Stimulated activated memory B cell treated with anti-CD40 and anti-IgM and Interleukin-4, amounts not matched to agents 10 μg/mL and 1 μg/mL and 100 μg/mL, for 72 hours (primary cell): ENCODE measurements at regions not wholly inside any gene's neighbourhood (a gene's known extent, or its start where the extent isn't known, plus 50 kb on each side); places are given as distances from the start of the nearest gene placed in this dataset.

ENCODE experiments used
- ATAC-seq: fragments of 150-1000 bp; cut with Tn5 transposase; 2 replicates; pipeline ENCODE4 v1.10.0; 2021
- H3K27ac Mint-ChIP-seq: one replicate; pipeline ENCODE4 v1.8.0; 2022; ENCODE audit warnings: mild to moderate bottlenecking, mixed read lengths
- H3K27me3 Mint-ChIP-seq: one replicate; pipeline ENCODE4 v1.8.0; 2022; ENCODE audit warnings: mixed read lengths
- H3K36me3 Mint-ChIP-seq: one replicate; pipeline ENCODE4 v1.8.0; 2022; ENCODE audit warnings: mixed read lengths
- H3K4me1 Mint-ChIP-seq: one replicate; pipeline ENCODE4 v1.8.0; 2022; ENCODE audit warnings: mixed read lengths
- H3K4me3 Mint-ChIP-seq: one replicate; pipeline ENCODE4 v1.8.0; 2022; ENCODE audit warnings: mild to moderate bottlenecking, moderate library complexity, mixed read lengths
- H3K9me3 Mint-ChIP-seq: one replicate; pipeline ENCODE4 v1.8.0; 2022; ENCODE audit warnings: mixed read lengths

DNA sequence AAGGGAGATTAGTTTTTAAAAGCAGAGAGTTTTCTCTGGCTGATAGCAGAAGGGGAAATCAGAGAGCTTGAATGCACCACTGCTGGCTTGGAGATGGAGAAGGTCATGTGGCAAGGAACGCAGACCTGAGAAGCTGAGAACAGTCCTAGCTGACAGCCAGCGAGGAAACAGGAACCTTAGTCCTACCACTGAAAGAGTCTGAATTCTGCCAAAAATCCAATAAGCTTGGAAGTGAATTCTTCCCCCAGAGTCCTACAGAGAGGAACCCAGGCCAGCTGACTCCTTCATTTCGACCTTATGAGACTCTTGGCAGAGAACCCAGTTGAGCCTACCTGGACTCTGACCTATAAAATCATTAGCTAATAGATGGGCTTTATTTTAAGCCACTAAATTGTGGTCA is 371.9 kb upstream of the TNP1 start:
- Mint-ChIP-seq H3K27me3 (peaks cover 29% of the 10 kb centered on the region), H3K27ac (no peak overlapping the region), H3K4me1 (no peaks in the 10 kb centered on the region), H3K36me3 (no peaks in the 10 kb centered on the region), H3K9me3 (peaks cover 6% of the 10 kb centered on the region), H3K4me3 (no peak overlapping the region)
- no peak for ATAC-seq

DNA sequence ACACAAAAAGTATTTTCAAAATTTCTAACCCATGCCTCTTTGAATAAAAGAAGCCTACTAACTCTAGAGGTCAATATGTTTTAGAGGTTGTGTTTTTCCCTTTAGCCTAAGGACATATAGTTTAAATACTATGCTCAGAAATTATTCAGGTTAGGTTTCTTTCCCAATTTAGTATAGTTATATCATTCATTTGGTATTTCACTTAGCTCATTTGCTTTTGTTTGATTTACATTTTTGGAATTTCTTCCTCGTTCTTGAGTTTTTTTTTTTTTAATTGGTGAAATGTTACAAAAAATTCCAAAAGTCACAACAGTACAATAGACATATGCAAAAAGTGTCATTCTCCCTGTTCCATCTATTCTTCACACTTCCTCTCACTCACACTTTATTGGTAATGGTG is 371.3 kb upstream of the TNP1 start:
- H3K36me3 Mint-ChIP-seq = no peaks in the 10 kb centered on the region
- no peak for ATAC-seq
- peaks cover 24% of the 10 kb centered on the region for H3K27me3 Mint-ChIP-seq
- peaks cover under 1% of the 10 kb centered on the region for H3K9me3 Mint-ChIP-seq
- H3K4me3 Mint-ChIP-seq = no peak overlapping the region
- no peak overlapping the region for H3K27ac Mint-ChIP-seq
- no peaks in the 10 kb centered on the region for H3K4me1 Mint-ChIP-seq

DNA sequence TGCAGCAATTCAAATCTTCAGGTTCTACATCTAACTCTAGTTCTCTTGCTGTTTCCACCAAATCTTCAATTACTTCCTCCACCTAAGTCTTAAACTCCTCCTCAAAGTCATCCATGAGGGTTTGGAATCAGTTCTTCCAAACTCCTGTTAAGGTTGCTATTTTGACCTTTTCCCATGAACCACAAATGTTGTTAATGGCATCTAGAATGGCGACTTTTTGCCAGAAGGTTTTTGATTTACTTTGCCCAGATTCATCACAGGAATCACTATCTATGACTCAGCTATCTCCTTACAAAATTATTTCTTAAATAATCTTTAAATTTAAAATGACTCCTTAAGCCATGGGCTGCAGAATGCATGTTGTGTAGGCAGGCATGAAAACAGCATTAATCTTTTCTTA is 368.9 kb upstream of the TNP1 start:
- Mint-ChIP-seq H3K9me3 (peaks cover under 1% of the 10 kb centered on the region), H3K27me3 (peaks cover 28% of the 10 kb centered on the region), H3K4me3 (no peak overlapping the region), H3K27ac (no peak overlapping the region), H3K36me3 (no peaks in the 10 kb centered on the region), H3K4me1 (peaks cover 1% of the 10 kb centered on the region)
- no peak for ATAC-seq

DNA sequence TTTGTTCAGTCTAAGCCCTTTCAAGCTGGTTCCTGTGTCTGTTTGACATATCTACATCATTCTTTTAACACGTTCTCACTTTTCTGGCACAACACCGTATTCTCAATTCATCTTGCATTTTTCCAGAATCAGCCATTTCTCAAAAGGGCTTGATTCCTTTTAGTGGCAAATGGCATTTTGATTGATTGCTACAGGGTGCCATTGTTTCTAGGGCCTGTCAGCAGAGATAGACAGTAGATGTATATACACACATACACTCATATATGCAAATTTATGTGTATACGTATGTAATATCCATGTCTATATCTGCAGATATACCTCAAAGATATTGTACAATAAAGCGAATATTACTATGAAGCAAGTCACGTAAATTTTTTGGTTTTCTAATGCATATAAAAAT is 367.9 kb upstream of the TNP1 start:
- no peak overlapping the region for H3K27ac Mint-ChIP-seq
- no peak for ATAC-seq
- peaks cover 28% of the 10 kb centered on the region for H3K27me3 Mint-ChIP-seq
- H3K9me3 Mint-ChIP-seq = peaks cover 2% of the 10 kb centered on the region
- H3K36me3 Mint-ChIP-seq = no peaks in the 10 kb centered on the region
- H3K4me3 Mint-ChIP-seq = no peak overlapping the region
- peaks cover 8% of the 10 kb centered on the region for H3K4me1 Mint-ChIP-seq

DNA sequence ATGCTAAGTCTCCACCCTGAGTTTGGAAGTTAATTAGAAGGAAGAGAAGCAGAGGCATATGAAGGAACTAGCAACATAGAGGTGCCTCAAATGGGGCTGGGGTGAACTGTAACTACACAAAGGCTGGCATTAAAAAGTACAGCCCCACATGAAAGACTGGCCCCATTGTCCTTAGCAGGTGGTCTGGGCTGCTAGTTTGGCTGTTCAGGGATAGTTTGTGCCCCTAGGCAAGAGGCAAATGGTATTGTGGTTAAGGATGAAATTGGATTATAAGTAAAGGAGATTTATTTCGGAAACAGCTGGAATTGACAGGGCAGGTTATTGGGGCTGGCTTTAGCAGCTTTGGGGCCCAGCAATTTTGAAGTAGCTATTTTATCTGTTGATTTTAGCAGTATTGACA is 365.7 kb upstream of the TNP1 start:
- Mint-ChIP-seq H3K4me1 (peaks cover 15% of the 10 kb centered on the region), H3K4me3 (no peak overlapping the region), H3K36me3 (no peaks in the 10 kb centered on the region), H3K27ac (no peak overlapping the region), H3K9me3 (peaks cover 8% of the 10 kb centered on the region), H3K27me3 (peaks cover 18% of the 10 kb centered on the region)
- ATAC-seq = no peak

DNA sequence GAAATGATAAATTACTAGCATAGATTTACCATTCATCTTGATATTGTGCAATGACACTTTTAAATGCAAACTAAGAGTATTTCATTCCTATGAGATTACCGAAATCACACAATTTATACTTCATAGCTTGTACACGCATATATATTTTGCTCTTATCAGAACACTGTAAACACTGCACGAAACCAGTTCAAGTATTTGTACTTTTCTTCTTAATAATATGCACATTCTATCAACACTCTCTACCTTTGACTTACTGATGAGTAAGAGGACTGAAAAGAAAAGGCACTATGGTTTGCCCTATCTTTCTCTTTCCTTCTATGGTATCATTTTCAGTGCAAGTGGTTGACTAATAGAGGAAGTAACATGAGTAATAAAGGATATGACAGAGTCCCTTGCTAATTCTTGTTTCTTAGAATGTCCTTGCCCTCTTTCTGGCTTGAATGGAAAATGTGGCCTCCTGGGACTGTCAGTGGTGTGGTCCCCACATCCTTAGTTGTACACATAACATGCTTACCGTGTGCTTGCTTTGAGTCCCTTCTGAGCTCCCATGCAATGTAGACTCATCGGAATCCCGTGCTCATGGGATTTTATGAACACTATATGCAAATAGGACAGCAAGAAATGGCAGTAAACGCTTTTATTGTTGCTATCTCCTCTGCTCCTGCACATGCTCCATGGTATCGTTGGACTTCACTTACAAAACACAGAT is 363.5 kb upstream of the TNP1 start:
- Mint-ChIP-seq H3K4me1 (peaks cover 15% of the 10 kb centered on the region), H3K27me3 (peaks cover 24% of the 10 kb centered on the region), H3K36me3 (no peaks in the 10 kb centered on the region), H3K9me3 (peaks cover 11% of the 10 kb centered on the region), H3K4me3 (no peak overlapping the region), H3K27ac (peak overlapping the region; percentile 17)
- ATAC-seq = peak; percentile 91

DNA sequence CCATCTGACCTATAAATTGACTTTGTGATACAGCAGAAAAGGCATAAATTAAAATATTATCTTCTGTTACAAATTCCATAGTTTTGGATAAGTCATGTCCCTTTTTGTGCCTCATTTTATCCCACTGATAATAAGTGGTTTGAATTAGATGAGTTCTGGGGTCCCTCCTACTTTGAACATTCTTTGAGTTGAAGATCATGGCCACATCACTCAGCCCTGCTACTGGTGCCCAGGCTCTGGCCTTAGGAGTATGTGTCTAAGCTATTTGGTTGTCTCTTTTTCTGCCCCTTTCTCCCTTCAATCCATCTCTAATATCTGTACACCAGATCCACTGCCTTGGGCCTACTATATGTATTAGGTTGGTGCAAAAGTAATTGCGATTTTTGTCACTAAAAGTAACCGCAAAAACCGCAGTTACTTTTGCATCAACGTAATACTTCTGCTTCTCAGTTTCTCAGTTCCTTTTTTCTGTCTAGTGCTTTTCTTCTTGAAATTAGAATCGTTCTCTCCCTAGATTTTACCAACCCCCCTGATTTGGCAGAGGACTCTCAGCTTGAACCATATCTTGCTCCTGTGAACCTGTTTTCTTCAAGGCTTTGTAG is 362.5 kb upstream of the TNP1 start:
- no peaks in the 10 kb centered on the region for H3K36me3 Mint-ChIP-seq
- H3K4me3 Mint-ChIP-seq = peak overlapping the region; percentile 4
- H3K9me3 Mint-ChIP-seq = peaks cover 11% of the 10 kb centered on the region
- peaks cover 15% of the 10 kb centered on the region for H3K4me1 Mint-ChIP-seq
- peaks cover 34% of the 10 kb centered on the region for H3K27me3 Mint-ChIP-seq
- H3K27ac Mint-ChIP-seq = peak overlapping the region; percentile 17
- peak; percentile 68 for ATAC-seq

DNA sequence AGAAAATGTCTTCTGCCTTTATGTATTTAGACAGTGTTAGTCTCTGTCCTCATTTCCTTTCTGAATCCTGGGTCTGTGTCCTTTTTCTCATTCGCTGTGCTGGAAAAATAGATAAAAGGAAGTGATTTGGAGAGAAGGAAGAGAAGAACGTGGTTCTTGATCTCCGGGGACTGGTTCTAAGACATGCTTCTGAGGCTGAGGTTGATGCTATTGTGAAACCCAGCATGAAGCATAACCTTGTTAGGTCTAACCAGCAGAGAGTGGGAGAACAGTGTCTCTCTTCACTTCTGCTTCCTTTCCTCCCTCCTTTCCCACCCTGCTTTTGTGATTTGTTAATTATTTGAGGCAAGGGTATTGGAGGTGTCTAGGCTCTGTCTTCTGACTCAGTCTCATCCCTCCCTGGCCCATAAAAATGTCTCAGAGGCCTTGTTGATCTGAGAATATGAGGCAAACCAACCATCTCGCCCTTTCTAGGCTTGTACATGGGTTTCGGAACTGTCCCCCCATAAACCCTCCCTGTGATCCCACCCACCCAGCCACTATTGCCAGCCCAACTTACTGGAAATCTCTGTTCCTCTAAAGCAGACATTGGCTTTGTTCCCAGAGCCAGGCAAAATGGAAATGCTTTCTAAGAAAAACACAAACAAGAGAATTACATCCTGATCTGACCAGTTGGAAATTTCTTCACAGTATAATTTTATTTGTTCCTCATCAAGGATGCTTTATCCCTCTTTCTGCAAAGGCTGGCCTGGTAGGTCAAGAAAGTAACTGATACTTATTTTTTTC is 360.6 kb upstream of the TNP1 start:
- Mint-ChIP-seq H3K4me3 (no peak overlapping the region), H3K27ac (no peak overlapping the region)

DNA sequence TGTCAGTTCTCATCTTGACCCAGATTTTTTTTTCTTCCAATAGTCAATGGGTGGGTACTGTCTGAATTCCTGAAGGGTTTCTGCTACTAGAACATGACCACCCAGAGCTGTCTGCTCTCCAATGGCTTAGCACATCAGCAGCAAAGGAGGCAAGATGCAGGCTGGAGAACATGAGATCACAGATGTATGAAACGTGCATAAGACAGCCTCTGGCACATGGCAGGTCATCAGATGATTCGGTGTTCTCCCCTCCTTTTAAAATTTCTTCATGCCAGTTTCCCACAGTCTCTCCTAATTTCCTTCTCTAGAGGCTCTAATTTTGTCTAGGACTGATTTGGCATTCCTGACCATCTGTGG is 359.3 kb upstream of the TNP1 start:
- H3K36me3 Mint-ChIP-seq = no peaks in the 10 kb centered on the region
- peaks cover 13% of the 10 kb centered on the region for H3K9me3 Mint-ChIP-seq
- no peak overlapping the region for H3K27ac Mint-ChIP-seq
- H3K4me3 Mint-ChIP-seq = no peak overlapping the region
- peaks cover 15% of the 10 kb centered on the region for H3K4me1 Mint-ChIP-seq
- peaks cover 36% of the 10 kb centered on the region for H3K27me3 Mint-ChIP-seq
- ATAC-seq = no peak

More for the DNA sequence above, 360.6 kb upstream of the TNP1 start:
- peaks cover 15% of the 10 kb centered on the region for H3K4me1 Mint-ChIP-seq
- H3K36me3 Mint-ChIP-seq = no peaks in the 10 kb centered on the region
- ATAC-seq = no peak
- H3K9me3 Mint-ChIP-seq = peaks cover 11% of the 10 kb centered on the region
- peaks cover 39% of the 10 kb centered on the region for H3K27me3 Mint-ChIP-seq

DNA sequence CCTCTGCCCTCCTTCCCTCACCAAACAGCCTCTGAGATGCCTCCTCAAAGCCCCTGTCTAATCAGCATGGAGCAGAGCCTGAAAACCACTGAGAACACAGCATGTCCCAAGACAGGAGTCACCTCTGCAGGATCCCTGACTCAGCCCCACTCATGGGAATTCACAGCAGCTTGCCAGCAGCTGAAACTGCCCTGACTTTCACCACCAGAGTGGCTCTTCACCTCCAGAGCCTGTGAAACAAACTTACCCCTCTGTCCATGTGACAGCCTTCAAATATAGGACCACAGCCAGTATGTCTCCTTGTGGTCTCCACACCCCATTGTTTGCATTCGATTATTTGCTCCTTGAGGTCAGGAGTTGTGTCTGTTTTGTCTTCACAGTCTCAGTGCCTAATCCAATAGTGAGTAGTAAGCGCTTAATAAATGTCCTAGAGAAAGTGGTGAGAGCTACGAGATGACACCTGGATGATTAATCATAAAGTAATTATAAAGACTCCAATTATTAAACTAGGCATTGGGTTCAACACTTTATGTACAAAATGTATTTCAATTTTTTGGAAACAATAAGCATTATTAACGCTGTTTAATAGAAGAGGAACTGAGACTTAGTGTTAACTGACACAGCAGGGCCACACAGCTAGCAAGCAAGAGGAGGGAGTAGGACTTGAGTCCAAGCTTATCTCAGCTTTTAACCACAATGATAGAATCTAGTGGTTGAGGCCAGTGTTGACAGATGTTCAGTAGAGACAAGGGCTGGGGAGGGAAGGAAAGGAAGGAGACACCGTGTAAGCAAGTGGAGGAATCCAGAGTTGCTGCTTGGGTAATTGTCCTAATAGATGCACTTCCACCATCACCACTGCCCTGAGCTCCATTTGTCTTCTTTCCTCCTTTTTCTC is 358.7 kb upstream of the TNP1 start:
- Mint-ChIP-seq H3K36me3 (no peaks in the 10 kb centered on the region), H3K9me3 (peaks cover 11% of the 10 kb centered on the region), H3K4me3 (no peak overlapping the region), H3K27me3 (peaks cover 36% of the 10 kb centered on the region), H3K27ac (no peak overlapping the region), H3K4me1 (peaks cover 12% of the 10 kb centered on the region)
- peak; percentile 48 for ATAC-seq

DNA sequence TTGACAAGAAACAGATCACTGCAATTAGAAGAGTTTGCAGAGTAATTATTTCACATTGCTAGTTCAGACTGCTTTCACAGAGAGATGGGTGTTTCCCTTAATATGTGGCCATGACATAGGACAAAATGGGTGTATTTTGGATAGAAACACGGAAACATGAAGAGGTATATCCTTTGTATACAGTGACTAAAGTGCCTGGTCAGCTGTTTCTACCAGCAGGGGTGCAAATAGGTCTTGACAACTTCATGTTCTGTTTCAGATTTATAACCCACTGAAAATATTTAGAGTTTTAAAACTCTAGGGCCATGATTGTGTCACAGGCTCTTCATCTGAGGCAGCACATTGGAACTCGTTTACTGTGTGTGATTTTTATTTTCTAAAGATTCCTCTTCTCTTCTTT is 357.1 kb upstream of the TNP1 start:
- Mint-ChIP-seq H3K27me3 (peaks cover 36% of the 10 kb centered on the region), H3K9me3 (peaks cover 5% of the 10 kb centered on the region), H3K36me3 (no peaks in the 10 kb centered on the region), H3K4me1 (no peaks in the 10 kb centered on the region), H3K27ac (no peak overlapping the region), H3K4me3 (no peak overlapping the region)
- no peak for ATAC-seq

DNA sequence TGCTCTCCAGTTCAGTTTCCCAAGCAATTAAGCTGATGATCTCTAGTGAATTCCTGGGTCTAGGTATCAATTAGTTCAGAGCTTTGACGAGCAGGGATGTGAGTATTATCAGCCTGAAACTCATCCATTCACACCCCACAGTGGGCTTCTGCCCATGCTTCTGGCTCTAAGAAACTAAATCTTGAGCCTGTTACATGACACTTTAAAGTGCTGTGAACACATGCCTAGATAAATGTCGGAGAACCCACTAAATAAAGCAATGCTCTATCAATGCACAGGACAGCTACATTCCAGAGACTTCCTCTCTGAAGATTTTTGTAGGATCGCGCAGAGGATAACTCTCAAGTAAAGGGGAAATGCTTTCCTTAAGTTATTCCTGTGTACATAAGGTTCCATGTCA is 356.5 kb upstream of the TNP1 start:
- H3K27ac Mint-ChIP-seq = no peak overlapping the region
- H3K4me1 Mint-ChIP-seq = no peaks in the 10 kb centered on the region
- peaks cover 5% of the 10 kb centered on the region for H3K9me3 Mint-ChIP-seq
- H3K27me3 Mint-ChIP-seq = peaks cover 36% of the 10 kb centered on the region
- no peaks in the 10 kb centered on the region for H3K36me3 Mint-ChIP-seq
- H3K4me3 Mint-ChIP-seq = no peak overlapping the region
- no peak for ATAC-seq

DNA sequence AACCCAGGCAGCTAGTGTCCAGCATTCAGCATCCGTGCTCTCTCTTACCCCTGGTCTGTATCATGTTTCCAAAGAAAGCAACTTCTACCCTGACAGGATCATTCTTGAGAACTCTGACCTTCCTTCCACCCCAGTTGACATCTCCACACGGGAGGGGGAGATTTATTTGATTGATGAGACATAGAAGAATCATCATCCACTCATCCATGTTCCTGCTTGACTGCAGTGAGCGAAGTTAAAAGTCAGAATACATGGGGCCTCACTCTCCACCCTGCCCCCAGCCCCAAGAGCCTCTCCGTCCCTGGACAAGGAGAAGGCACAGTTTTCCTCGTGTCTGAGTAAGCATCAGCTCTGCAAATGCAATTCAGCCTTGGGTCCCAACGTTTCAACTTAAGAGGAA is 356.0 kb upstream of the TNP1 start:
- Mint-ChIP-seq H3K27me3 (peaks cover 36% of the 10 kb centered on the region), H3K36me3 (no peaks in the 10 kb centered on the region), H3K4me3 (no peak overlapping the region), H3K9me3 (peaks cover 5% of the 10 kb centered on the region), H3K27ac (no peak overlapping the region), H3K4me1 (no peaks in the 10 kb centered on the region)
- no peak for ATAC-seq

DNA sequence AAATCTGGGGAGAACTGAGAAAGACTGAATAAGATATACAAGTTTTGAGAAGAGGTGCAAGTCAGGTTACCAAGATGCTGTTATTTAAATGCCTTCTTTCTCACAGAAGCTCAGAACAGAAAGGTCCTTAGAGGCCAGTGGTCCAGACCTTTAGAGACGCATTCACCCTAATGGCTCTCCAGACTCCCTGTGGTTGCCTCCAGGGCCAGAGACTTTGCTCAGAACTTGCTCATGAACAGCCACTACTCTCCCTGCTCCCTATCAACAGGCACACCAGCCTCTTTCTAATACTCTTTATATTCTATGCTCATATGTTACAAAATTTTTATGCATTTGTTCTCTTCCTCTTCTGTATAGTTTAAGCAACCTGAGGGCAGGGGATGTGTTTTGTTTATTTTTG is 349.0 kb upstream of the TNP1 start:
- H3K9me3 Mint-ChIP-seq = peaks cover 6% of the 10 kb centered on the region
- no peaks in the 10 kb centered on the region for H3K36me3 Mint-ChIP-seq
- no peak overlapping the region for H3K4me3 Mint-ChIP-seq
- no peak for ATAC-seq
- no peaks in the 10 kb centered on the region for H3K4me1 Mint-ChIP-seq
- no peak overlapping the region for H3K27ac Mint-ChIP-seq
- peaks cover 30% of the 10 kb centered on the region for H3K27me3 Mint-ChIP-seq

DNA sequence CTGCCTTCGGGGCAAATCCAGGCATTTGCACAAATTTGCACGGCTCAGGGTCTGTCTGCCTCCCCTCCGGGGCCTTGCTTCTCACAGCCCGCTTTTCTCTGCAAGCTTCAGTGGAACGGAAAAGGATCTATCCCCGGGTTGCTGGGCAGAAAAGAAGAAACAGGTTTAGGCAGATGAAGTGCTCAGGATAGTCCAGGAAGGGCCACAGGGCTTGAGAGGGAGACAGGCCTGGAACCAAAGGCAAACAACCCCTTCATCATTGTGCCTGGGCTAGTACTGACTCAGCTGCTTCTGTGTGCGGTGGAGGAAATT is 347.8 kb upstream of the TNP1 start:
- H3K27me3 Mint-ChIP-seq = peaks cover 37% of the 10 kb centered on the region
- H3K4me3 Mint-ChIP-seq = no peak overlapping the region
- H3K9me3 Mint-ChIP-seq = peaks cover 11% of the 10 kb centered on the region

More for the DNA sequence above, 347.8 kb upstream of the TNP1 start:
- ATAC-seq = no peak
- Mint-ChIP-seq H3K4me1 (no peaks in the 10 kb centered on the region), H3K27ac (no peak overlapping the region), H3K36me3 (no peaks in the 10 kb centered on the region)
